IMR-90 (cell line): ENCODE measurements at regions not wholly inside any gene's neighbourhood (a gene's known extent, or its start where the extent isn't known, plus 50 kb on each side); places are given as distances from the start of the nearest gene placed in this dataset.

Experiments
- ATAC-seq: fragments of 200-7000 bp; cut with Tn5 transposase; 2 replicates; pipeline ENCODE4 v1.9.1; 2020; ENCODE audit warnings: low read depth, mild to moderate bottlenecking, moderate library complexity
- BruUV-seq: library from RNA; stranded (reverse); fragments of 400-500 nt; replicated peaks from 2 replicates; lab custom pipeline; 2021; lab: Mats Ljungman, UMichigan
- CTCF ChIA-PET: fragments of 300-600 bp; formaldehyde crosslinking; extraction: SDS; loops from one replicate; lab custom pipeline; 2021; ENCODE audit warnings: antibody characterized with exemption; lab: Yijun Ruan, JAX
- POLR2A ChIA-PET: fragments of 300-600 bp; sonication (Branson Sonifier 250); formaldehyde crosslinking; loops from one replicate; lab custom pipeline; 2022; ENCODE audit warnings: antibody characterized with exemption; ENCODE audit not compliant: unreplicated experiment; lab: Charles Lee
- DNase-seq: peaks from one replicate; pipeline ENCODE4 v3.0.0; 2013
- H2AFZ ChIP-seq: replicated peaks from 2 replicates; pipeline ENCODE3; 2013; ENCODE audit warnings: low read length, mild to moderate bottlenecking; ENCODE audit not compliant: poor library complexity
- H2AK5ac ChIP-seq: 2 replicates; pipeline ENCODE4 v1.6.1; 2013; ENCODE audit warnings: low read depth, low read length, inconsistent platforms
- H2AK9ac ChIP-seq: replicated peaks from 2 replicates; pipeline ENCODE3; 2013; ENCODE audit warnings: mild to moderate bottlenecking, low read depth, low read length, moderate library complexity; ENCODE audit not compliant: poor library complexity
- H2BK120ac ChIP-seq: 2 replicates; pipeline ENCODE4 v1.6.1; 2013; ENCODE audit warnings: low read depth, low read length, inconsistent platforms
- H2BK15ac ChIP-seq: 3 replicates; pipeline ENCODE4 v1.6.1; 2013; ENCODE audit warnings: low read depth, low read length, inconsistent platforms
- H2BK20ac ChIP-seq: 2 replicates; pipeline ENCODE4 v1.6.1; 2013; ENCODE audit warnings: low read depth, mild to moderate bottlenecking, inconsistent platforms, low read length, moderate library complexity
- H2BK5ac ChIP-seq: 2 replicates; pipeline ENCODE4 v1.6.1; 2013; ENCODE audit warnings: mild to moderate bottlenecking, low read depth, low read length, inconsistent platforms; ENCODE audit not compliant: poor library complexity, severe bottlenecking
- H3K14ac ChIP-seq: replicated peaks from 2 replicates; pipeline ENCODE4 v1.6.1; 2013; ENCODE audit warnings: low read depth, low read length, inconsistent platforms
- H3K18ac ChIP-seq: 2 replicates; pipeline ENCODE4 v1.6.1; 2013; ENCODE audit warnings: low read depth, low read length, control low read depth
- H3K23ac ChIP-seq: 2 replicates; pipeline ENCODE4 v1.6.1; 2013; ENCODE audit warnings: low read depth, low read length, inconsistent platforms
- H3K27ac ChIP-seq: 2 replicates; pipeline ENCODE4 v1.5.1; 2013; ENCODE audit warnings: mild to moderate bottlenecking, control low read depth, low read length; ENCODE audit not compliant: insufficient read depth
- H3K27me3 ChIP-seq: 2 replicates; pipeline ENCODE4 v1.6.1; 2013; ENCODE audit warnings: low read length; ENCODE audit not compliant: control insufficient read depth, insufficient read depth
- H3K36me3 ChIP-seq: 2 replicates; pipeline ENCODE4 v1.6.1; 2013; ENCODE audit warnings: low read length, mixed read lengths; ENCODE audit not compliant: control insufficient read depth, insufficient read depth
- H3K4ac ChIP-seq: 2 replicates; pipeline ENCODE4 v1.6.1; 2013; ENCODE audit warnings: low read depth, low read length, inconsistent platforms
- H3K4me1 ChIP-seq: 2 replicates; pipeline ENCODE4 v1.6.1; 2013; ENCODE audit warnings: low read length, mixed read lengths; ENCODE audit not compliant: control insufficient read depth, insufficient read depth
- H3K4me2 ChIP-seq: 2 replicates; pipeline ENCODE4 v1.6.1; 2013; ENCODE audit warnings: low read depth, mild to moderate bottlenecking, control low read depth, low read length, moderate library complexity
- H3K4me3 ChIP-seq: 2 replicates; pipeline ENCODE4 v1.5.1; 2013; ENCODE audit warnings: low read depth, mild to moderate bottlenecking, control low read depth, low read length, moderate library complexity; ENCODE audit not compliant: insufficient read depth
- H3K56ac ChIP-seq: 2 replicates; pipeline ENCODE4 v1.6.1; 2013; ENCODE audit warnings: low read length, inconsistent platforms; ENCODE audit not compliant: insufficient read depth; ENCODE audit errors: extremely low read depth
- H3K79me1 ChIP-seq, 2 experiments: 2 replicates each; pipeline ENCODE4 v1.6.1; 2013; ENCODE audit warnings: low read length in 2 of 2, inconsistent platforms in 1 of 2, low read depth in 1 of 2
- H3K9ac ChIP-seq: 2 replicates; pipeline ENCODE4 v1.6.1; 2013; ENCODE audit warnings: low read depth, low read length, control low read depth
- H3K9me1 ChIP-seq: 2 replicates; pipeline ENCODE4 v1.6.1; 2013; ENCODE audit warnings: low read length, inconsistent platforms; ENCODE audit not compliant: insufficient read depth
- H3K9me3 ChIP-seq: 2 replicates; pipeline ENCODE4 v1.6.1; 2013; ENCODE audit warnings: low read length; ENCODE audit not compliant: control insufficient read depth, insufficient read depth
- H4K20me1 ChIP-seq: 2 replicates; pipeline ENCODE4 v1.6.1; 2013; ENCODE audit warnings: low read length, inconsistent platforms; ENCODE audit not compliant: insufficient read depth
- H4K5ac ChIP-seq: 2 replicates; pipeline ENCODE4 v1.6.1; 2013; ENCODE audit warnings: mild to moderate bottlenecking, low read depth, low read length, control low read depth
- H4K8ac ChIP-seq, 2 experiments: 2 replicates each; pipeline ENCODE4 v1.6.1; 2013; ENCODE audit warnings: low read depth in 2 of 2, low read length in 2 of 2, control low read depth in 1 of 2, inconsistent platforms in 1 of 2
- H4K91ac ChIP-seq: 2 replicates; pipeline ENCODE4 v1.6.1; 2013; ENCODE audit warnings: low read depth, low read length, inconsistent platforms; ENCODE audit not compliant: insufficient read depth
- CEBPB ChIP-seq: IDR thresholded peaks from 2 replicates; pipeline ENCODE4 v1.6.1; 2012; ENCODE audit warnings: low read depth, low read length, improper control_type of control experiment
- FOS ChIP-seq: fragments of 150-350 bp; IDR thresholded peaks from 2 replicates; pipeline ENCODE4 v1.6.1; 2016; ENCODE audit warnings: low read depth, low read length
- NFE2L2 ChIP-seq: fragments of 150-350 bp; IDR thresholded peaks from 2 replicates; pipeline ENCODE4 v1.6.1; 2016; ENCODE audit warnings: low read depth, mild to moderate bottlenecking, low read length
- RAD21 ChIP-seq: IDR thresholded peaks from 2 replicates; pipeline ENCODE4 v1.6.1; 2012; ENCODE audit warnings: low read length, improper control_type of control experiment
- RFX5 ChIP-seq: IDR thresholded peaks from 2 replicates; pipeline ENCODE4 v1.8.0; 2012; ENCODE audit warnings: low read depth, mild to moderate bottlenecking, low read length, moderate library complexity
- SMC3 ChIP-seq: fragments of 150-350 bp; IDR thresholded peaks from 2 replicates; pipeline ENCODE4 v1.6.1; 2016; ENCODE audit warnings: low read depth, mild to moderate bottlenecking, antibody characterized with exemption, low read length, moderate library complexity
- USF2 ChIP-seq: fragments of 150-350 bp; IDR thresholded peaks from 2 replicates; pipeline ENCODE4 v1.6.1; 2017; ENCODE audit warnings: mild to moderate bottlenecking, antibody characterized with exemption, low read length, low read depth
- WGBS, 2 experiments: methylation state at CpG; one replicate each; pipeline versions ENCODE4 v1.1.5 to v1.1.7; 2013; ENCODE audit warnings: missing lambda C conversion rate in 2 of 2; ENCODE audit not compliant: insufficient read length in 1 of 2; ENCODE audit errors: extremely low coverage in 2 of 2; 5-methylcytosine and 5-hydroxymethylcytosine counted together
- dilution Hi-C: fragments of 300-500 bp; cut with HindIII; formaldehyde crosslinking; loops from one replicate; pipeline ENCODE4 v1.14.3; 2018; ENCODE audit warnings: low sequenced_read_pairs; ENCODE audit not compliant: unreplicated experiment
- in situ Hi-C: fragments of 300-500 bp; cut with MboI; formaldehyde crosslinking; loops from 3 replicates; pipeline ENCODE4 v1.14.3; 2019; ENCODE audit warnings: low sequenced_read_pairs, inconsistent platforms, mixed read lengths
- intact Hi-C: fragments of 100-400 bp; cut with micrococcal nuclease; formaldehyde crosslinking; loops from 2 replicates; pipeline ENCODE4 v1.10.0; 2022

- ATAC-seq (no peak), DNase-seq (no peak)
- BruUV-seq, result no TSS peak
- Histone ChIP-seq H3K9me3 (no peaks in the 10 kb centered on the region), H3K18ac (no peak overlapping the region), H4K5ac (no peak overlapping the region), H4K8ac (no peak overlapping the region), H3K56ac (no peak overlapping the region), H3K27ac (no peak overlapping the region), H3K9me1 (no peaks in the 10 kb centered on the region), H3K9ac (no peak overlapping the region), H3K36me3 (no peaks in the 10 kb centered on the region), H3K79me1 (no peaks in the 10 kb centered on the region), H2AK5ac (no peak overlapping the region), H2BK120ac (no peak overlapping the region), H3K4me3 (no peak overlapping the region), H4K20me1 (no peaks in the 10 kb centered on the region), H3K4ac (no peak overlapping the region), H4K91ac (no peak overlapping the region), H3K23ac (no peak overlapping the region), H2BK15ac (no peak overlapping the region), H2BK5ac (no peak overlapping the region), H3K4me2 (no peak overlapping the region), H3K27me3 (no peaks in the 10 kb centered on the region; the same call in 1 of the 2 replicates), H3K14ac (no peak overlapping the region), H3K4me1 (no peaks in the 10 kb centered on the region), H2AK9ac (no peak overlapping the region), H2AFZ (no peak overlapping the region), H2BK20ac (no peak overlapping the region)
- intact Hi-C loops, result no loop called here
- WGBS, 2 experiments, result no CpG with 5 or more reads among the region's 8 CpGs
- in situ Hi-C loops, result no loop called here
- TF ChIP-seq RAD21 (no peak), FOS (no peak), SMC3 (no peak), CEBPB (no peak), USF2 (no peak), RFX5 (no peak), NFE2L2 (no peak)
- CTCF ChIA-PET, result no interaction called here
- dilution Hi-C loops, result no loop called here
- POLR2A ChIA-PET, result no interaction called here
These were observed 217.6 kb upstream of the MYL2 start for GRCh38 chr12:111138016-111138415.
